ENCODE measurements at regions not wholly inside any gene's neighbourhood (a gene's known extent, or its start where the extent isn't known, plus 50 kb on each side); places are given as distances from the start of the nearest gene placed in this dataset.

DNA sequence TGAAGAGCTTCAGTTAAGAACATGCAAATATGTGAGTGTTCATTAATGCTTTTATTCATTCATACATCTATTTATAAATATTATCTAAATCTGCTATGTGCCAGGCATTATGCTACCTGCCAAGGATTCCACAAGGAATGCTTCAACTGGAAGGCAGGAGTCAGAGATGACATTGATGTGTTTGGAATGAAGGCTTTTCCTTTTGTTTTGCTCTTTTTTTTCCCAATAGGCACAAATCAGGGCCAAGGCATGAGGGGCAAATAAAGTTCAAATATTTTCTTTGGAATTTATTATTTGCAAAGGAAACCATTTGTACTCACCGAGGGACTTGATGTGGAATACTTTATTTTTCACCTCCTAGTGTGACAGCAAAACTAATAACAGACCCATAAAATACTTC, 530.3 kb downstream of the ARL4A start:
- H3K4me2 ChIP-seq: no peak overlapping the region
- no peaks in the 10 kb centered on the region for H3K27me3 ChIP-seq
- H3K27ac ChIP-seq: no peak overlapping the region
- no peaks in the 10 kb centered on the region for H3K9me3 ChIP-seq
- no peak for TF ChIP-seq Cebpa-rat (IDR thresholded peaks at IDR 0.05)
- H4K20me1 ChIP-seq: no peaks in the 10 kb centered on the region
- no peak overlapping the region for H3K4me3 ChIP-seq
- H3K9ac ChIP-seq: no peak overlapping the region
- H3K36me3 ChIP-seq: no peaks in the 10 kb centered on the region
- no peaks in the 10 kb centered on the region for H3K4me1 ChIP-seq

DNA sequence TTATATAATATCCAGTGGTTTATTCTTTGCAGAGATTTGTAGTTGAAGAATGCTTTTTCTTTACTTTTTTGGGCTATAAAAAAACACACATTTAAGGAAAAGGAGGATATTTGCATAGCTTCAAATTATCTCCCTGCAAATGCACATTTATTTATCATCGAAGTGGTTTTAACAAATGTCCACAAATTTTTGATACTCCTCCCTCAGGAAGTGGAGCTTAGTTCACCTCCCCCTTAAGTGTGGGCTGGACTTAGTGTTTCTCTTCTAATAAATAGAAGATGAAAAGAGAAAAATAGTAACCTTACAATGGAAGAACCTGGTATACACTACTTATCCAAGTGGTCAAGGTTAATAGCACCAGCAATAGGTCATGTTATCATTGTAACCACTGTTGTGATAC, 537.6 kb downstream of the ARL4A start:
- H3K4me1 ChIP-seq: no peaks in the 10 kb centered on the region
- no peak overlapping the region for H3K27ac ChIP-seq
- no peak overlapping the region for H3K4me2 ChIP-seq
- H3K9me3 ChIP-seq: no peaks in the 10 kb centered on the region
- H4K20me1 ChIP-seq: no peaks in the 10 kb centered on the region
- no peaks in the 10 kb centered on the region for H3K27me3 ChIP-seq
- no peak overlapping the region for H3K4me3 ChIP-seq
- H3K36me3 ChIP-seq: no peaks in the 10 kb centered on the region
- no peak overlapping the region for H3K9ac ChIP-seq
- no peak for TF ChIP-seq Cebpa-rat (IDR thresholded peaks at IDR 0.05)

GRCh38 chr7:13226385-13226784, 539.0 kb downstream of the ARL4A start:
- Histone ChIP-seq H3K4me3 (no peak overlapping the region), H3K27ac (no peak overlapping the region), H3K36me3 (no peaks in the 10 kb centered on the region), H3K9me3 (no peaks in the 10 kb centered on the region), H3K4me1 (no peaks in the 10 kb centered on the region), H3K4me2 (no peak overlapping the region), H3K9ac (no peak overlapping the region), H4K20me1 (no peaks in the 10 kb centered on the region), H3K27me3 (no peaks in the 10 kb centered on the region)
- TF ChIP-seq Cebpa-rat (IDR thresholded peaks at IDR 0.05): no peak

GRCh38 chr7:13231216-13231615, 543.8 kb downstream of the ARL4A start:
- Histone ChIP-seq H3K9me3 (no peaks in the 10 kb centered on the region), H3K27me3 (no peaks in the 10 kb centered on the region), H3K36me3 (no peaks in the 10 kb centered on the region), H3K27ac (no peak overlapping the region), H3K4me2 (no peak overlapping the region), H3K4me3 (no peak overlapping the region), H4K20me1 (no peaks in the 10 kb centered on the region), H3K9ac (no peak overlapping the region), H3K4me1 (no peaks in the 10 kb centered on the region)
- no peak for TF ChIP-seq Cebpa-rat (IDR thresholded peaks at IDR 0.05)

DNA sequence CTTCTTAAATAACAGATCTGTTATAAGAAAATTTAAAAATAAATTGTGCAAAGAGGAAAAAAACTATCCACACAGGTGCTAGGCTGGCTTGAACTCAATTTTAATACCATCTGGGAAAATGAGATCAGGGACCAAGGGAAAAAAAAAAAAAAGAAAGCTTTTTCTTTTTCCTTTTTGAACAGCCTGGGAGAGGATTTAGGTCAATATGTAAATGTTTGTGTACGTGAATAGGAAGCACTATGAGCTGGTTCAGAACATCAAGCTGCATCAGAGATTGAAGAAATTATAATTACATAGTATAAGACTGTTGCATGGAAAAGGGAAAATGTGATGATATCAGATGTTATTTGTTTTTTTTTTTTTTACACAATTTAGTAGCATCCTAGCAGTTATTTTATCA, 548.0 kb downstream of the ARL4A start:
- no peaks in the 10 kb centered on the region for H3K36me3 ChIP-seq
- H3K9ac ChIP-seq: no peak overlapping the region
- no peaks in the 10 kb centered on the region for H3K4me1 ChIP-seq
- H4K20me1 ChIP-seq: no peaks in the 10 kb centered on the region
- H3K4me3 ChIP-seq: no peak overlapping the region
- no peak overlapping the region for H3K27ac ChIP-seq
- TF ChIP-seq Cebpa-rat (IDR thresholded peaks at IDR 0.05): no peak
- H3K4me2 ChIP-seq: no peak overlapping the region
- H3K27me3 ChIP-seq: no peaks in the 10 kb centered on the region
- no peaks in the 10 kb centered on the region for H3K9me3 ChIP-seq

- H3K27me3 ChIP-seq: no peaks in the 10 kb centered on the region
- H3K4me1 ChIP-seq: no peaks in the 10 kb centered on the region
- H3K4me2 ChIP-seq: no peak overlapping the region
- H3K4me3 ChIP-seq: no peak overlapping the region
- no peak overlapping the region for H3K9ac ChIP-seq
- H3K36me3 ChIP-seq: no peaks in the 10 kb centered on the region
- no peak overlapping the region for H3K27ac ChIP-seq
- TF ChIP-seq Cebpa-rat (IDR thresholded peaks at IDR 0.05): no peak
- no peaks in the 10 kb centered on the region for H4K20me1 ChIP-seq
- H3K9me3 ChIP-seq: no peaks in the 10 kb centered on the region
Measured at GRCh38 chr7:13236026-13236425, 548.6 kb downstream of the ARL4A start.

GRCh38 chr7:13240349-13240748, 552.9 kb downstream of the ARL4A start:
- Histone ChIP-seq H4K20me1 (no peaks in the 10 kb centered on the region), H3K27ac (no peak overlapping the region), H3K4me3 (no peak overlapping the region), H3K9ac (no peak overlapping the region), H3K4me2 (no peak overlapping the region), H3K36me3 (no peaks in the 10 kb centered on the region), H3K9me3 (no peaks in the 10 kb centered on the region), H3K4me1 (no peaks in the 10 kb centered on the region), H3K27me3 (no peaks in the 10 kb centered on the region)
- TF ChIP-seq Cebpa-rat (IDR thresholded peaks at IDR 0.05): no peak

GRCh38 chr7:13241416-13241815, 554.0 kb downstream of the ARL4A start:
- Histone ChIP-seq H3K4me3 (no peak overlapping the region), H3K9me3 (no peaks in the 10 kb centered on the region), H3K9ac (no peak overlapping the region), H3K27me3 (no peaks in the 10 kb centered on the region), H3K4me1 (no peaks in the 10 kb centered on the region), H3K4me2 (no peak overlapping the region), H3K27ac (no peak overlapping the region), H4K20me1 (no peaks in the 10 kb centered on the region), H3K36me3 (no peaks in the 10 kb centered on the region)
- no peak for TF ChIP-seq Cebpa-rat (IDR thresholded peaks at IDR 0.05)

DNA sequence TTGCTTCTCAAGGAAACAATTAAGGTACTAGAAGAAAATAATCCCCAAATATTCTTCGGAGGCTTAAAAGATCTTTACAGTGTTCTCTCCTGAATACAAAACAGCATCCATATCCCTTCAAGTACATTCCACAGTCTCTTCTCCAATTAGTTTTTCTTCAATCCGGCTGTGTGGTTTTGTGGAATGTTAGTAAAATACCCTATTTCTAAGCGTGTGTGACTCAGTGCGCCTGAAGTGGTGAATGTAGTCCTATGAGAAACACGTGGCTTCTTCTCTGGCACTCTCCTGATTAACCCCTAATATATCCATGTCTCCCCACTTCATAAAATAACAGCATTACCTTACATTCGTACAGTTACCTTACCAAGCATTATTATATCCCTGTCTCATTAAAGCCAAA, 570.2 kb downstream of the ARL4A start:
- no peaks in the 10 kb centered on the region for H3K9me3 ChIP-seq
- no peak for TF ChIP-seq Cebpa-rat (IDR thresholded peaks at IDR 0.05)
- no peak overlapping the region for H3K4me2 ChIP-seq
- H3K27ac ChIP-seq: no peak overlapping the region
- no peak overlapping the region for H3K9ac ChIP-seq
- H3K36me3 ChIP-seq: no peaks in the 10 kb centered on the region
- H3K27me3 ChIP-seq: no peaks in the 10 kb centered on the region
- no peak overlapping the region for H3K4me3 ChIP-seq
- H3K4me1 ChIP-seq: no peaks in the 10 kb centered on the region
- no peaks in the 10 kb centered on the region for H4K20me1 ChIP-seq

- no peak overlapping the region for H3K4me2 ChIP-seq
- TF ChIP-seq Cebpa-rat (IDR thresholded peaks at IDR 0.05): no peak
Measured at GRCh38 chr7:13258386-13258785, 571.0 kb downstream of the ARL4A start.

GRCh38 chr7:13259930-13260329, 572.5 kb downstream of the ARL4A start:
- H4K20me1 ChIP-seq: no peaks in the 10 kb centered on the region

More at GRCh38 chr7:13258386-13258785, 571.0 kb downstream of the ARL4A start:
- Histone ChIP-seq H3K4me3 (no peak overlapping the region), H3K27ac (no peak overlapping the region), H3K27me3 (no peaks in the 10 kb centered on the region), H3K9ac (no peak overlapping the region), H3K4me1 (no peaks in the 10 kb centered on the region), H4K20me1 (no peaks in the 10 kb centered on the region), H3K9me3 (no peaks in the 10 kb centered on the region), H3K36me3 (no peaks in the 10 kb centered on the region)

More at GRCh38 chr7:13259930-13260329, 572.5 kb downstream of the ARL4A start:
- Histone ChIP-seq H3K36me3 (no peaks in the 10 kb centered on the region), H3K27ac (no peak overlapping the region), H3K4me2 (no peak overlapping the region), H3K4me3 (no peak overlapping the region), H3K9ac (no peak overlapping the region), H3K4me1 (no peaks in the 10 kb centered on the region), H3K27me3 (no peaks in the 10 kb centered on the region), H3K9me3 (no peaks in the 10 kb centered on the region)
- no peak for TF ChIP-seq Cebpa-rat (IDR thresholded peaks at IDR 0.05)

Data from BLaER1 (cell line).